Activated naive CD4-positive, alpha-beta T cell treated with Interleukin-2 at 50 U/mL for 16 hours (primary cell): ENCODE measurements at regions not wholly inside any gene's neighbourhood (a gene's known extent, or its start where the extent isn't known, plus 50 kb on each side); places are given as distances from the start of the nearest gene placed in this dataset.
"Not testable (repeated sequence)": the region's sequence is repeated elsewhere in the genome, so short reads cannot be mapped to it uniquely, and the experiment has no call there.

Experiments
- DNase-seq: peaks from one replicate; pipeline ENCODE4 v3.0.0-alpha.2; 2020

DNA sequence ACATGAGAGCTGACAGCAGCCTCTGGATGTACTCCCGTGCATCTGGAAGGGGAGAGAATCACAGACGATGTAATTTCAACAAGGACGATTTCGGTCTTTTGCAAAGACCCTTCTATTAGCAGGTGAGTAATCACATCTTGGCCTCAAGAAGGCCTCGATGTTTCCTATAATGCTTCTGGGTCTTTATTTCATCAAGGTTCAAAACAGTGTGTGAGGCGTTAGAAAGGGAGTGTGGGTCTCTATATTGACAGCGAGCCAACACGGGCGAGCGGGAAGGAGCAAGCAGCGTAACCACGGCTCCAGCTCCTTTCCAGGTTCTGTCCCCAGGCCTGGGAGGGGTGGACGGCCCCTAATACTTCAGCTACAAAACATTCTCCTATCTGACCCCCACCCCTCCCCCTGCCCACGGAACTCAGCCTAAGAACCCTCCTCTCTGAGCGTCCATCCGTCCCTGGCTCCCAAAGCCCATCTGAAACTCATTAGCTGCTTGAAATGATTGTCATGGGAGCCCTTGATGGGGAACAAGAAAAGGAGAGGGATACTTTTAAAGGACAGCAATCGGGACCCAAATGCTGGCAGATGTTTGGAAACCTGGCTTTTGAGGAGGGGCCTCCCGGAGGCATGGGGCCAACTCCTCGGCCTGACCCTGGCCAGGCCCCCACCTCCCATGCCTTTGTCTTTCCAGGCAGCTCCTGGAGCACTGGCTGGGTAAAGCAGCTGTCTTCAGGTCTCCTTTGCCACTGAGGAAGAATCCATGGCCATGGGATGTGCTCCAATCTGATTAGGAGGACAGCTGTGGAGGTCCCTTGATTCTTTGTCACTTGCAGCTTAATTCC, 250.8 kb downstream of the FOXD2 start:
- DNase-seq: no peak

DNA sequence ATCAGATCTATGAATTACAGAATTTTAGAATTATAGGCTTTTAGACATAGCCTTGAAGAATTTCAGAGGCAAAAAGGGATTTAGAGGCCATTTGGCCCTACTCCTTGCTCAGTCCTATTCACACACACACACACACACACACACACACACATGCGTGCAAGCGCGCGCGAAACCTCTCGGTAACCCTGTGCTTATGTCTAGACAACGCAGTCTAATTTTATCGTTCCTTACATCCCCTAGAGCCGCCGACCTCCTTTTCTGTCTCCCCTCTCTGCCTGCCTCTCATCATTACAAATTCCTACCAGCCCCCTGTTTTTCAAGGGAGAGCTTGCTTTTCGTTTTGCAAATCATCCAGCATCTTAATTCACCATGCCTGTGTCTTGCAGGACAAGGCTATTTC, 252.1 kb downstream of the FOXD2 start:
- no peak for DNase-seq

DNA sequence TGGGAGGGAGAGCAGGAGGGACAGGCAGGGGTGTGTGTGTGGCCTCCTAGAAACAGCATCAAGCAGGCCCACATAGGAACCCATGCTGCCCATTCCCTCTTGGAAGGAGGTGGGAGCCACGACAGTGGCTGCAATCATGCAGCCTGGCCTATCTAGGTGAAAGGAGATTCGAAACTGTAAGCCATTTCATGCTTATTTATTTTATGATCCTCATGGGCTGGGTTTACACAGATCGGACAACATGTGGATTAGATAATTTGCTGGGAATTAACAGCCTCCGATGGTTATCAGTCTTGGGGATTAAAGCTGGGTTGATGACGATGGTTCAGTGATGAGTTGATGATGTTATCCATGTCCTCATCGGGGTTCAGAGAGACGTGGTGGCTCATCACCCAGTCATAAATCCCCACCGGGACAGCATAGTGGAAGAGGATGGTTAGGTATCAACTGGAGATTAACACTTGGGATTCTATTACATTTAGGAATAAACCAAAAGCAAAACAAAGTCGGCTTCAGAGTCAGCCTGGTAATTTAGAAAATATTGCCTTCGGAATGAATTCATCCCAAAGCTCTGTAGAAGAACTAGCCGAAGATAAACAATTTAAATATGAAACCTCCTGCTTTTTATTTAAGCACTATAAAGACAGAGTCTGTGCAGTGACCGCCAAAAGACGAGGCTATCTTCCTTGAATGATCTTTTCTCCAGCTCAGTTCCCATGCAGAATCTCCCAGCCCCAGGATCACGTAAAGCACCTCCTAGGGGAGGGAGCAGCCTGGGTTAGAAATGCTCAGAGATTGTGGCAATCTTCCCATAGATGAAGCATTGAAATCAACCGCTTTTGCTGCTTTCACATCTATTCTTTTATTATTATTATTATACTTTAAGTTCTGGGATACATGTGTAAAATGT, 252.8 kb downstream of the FOXD2 start:
- DNase-seq: no peak

DNA sequence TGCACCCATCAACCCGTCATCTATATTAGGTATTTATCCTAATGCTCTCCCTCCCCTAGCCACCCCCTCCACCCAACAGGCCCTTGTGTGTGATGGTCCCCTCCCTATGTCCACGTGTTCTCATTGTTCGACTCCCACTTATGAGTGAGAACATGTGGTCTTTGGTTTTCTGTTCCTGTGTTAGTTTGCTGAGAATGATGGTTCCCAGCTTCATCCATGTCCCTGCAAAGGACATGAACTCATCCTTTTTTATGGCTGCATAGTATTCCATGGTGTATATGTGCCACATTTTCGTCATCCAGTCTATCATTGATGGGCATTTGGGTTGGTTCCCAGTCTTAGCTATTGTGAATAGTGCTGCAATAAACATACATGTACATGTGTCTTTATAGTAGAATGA, 253.4 kb downstream of the FOXD2 start:
- DNase-seq: not testable (repeated sequence)

DNA sequence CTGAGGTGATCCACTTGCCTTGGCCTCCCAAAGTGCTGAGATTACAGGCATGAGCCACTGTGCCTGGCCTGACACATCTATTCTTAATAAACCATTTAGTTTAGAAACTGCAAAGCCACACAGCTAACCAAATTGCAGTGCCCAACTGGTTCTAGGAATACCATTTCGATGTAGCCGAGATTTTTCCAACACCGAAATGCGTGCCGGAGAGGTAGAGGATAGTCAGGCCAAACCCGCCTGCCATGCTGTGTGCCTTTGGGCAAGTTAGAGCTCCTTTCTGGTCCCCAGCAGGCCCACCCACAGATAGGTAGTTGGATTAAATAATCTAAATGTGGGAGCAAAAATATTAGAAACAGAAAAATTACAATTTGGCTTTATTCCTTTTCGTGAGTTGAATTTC, 254.4 kb downstream of the FOXD2 start:
- DNase-seq: no peak

DNA sequence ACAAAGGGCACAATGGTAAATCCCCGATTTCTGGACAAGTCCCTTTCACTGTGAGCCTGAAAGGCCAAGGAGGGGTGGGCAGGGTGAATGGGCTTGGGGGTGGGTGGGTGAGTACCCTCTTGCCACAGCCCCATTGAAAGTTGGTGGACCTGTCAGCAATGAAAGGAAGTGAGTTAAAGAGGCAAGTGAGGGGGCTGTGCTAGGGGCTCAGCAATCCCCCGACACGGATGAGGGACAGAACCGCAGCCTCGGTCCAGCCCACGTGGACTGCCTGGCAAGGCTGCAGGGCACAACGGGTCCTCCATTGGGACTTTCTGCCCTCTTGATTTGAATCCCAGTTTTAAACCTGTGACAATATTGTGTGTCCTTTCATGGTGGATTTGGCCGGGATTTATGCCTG, 255.3 kb downstream of the FOXD2 start:
- DNase-seq: no peak

DNA sequence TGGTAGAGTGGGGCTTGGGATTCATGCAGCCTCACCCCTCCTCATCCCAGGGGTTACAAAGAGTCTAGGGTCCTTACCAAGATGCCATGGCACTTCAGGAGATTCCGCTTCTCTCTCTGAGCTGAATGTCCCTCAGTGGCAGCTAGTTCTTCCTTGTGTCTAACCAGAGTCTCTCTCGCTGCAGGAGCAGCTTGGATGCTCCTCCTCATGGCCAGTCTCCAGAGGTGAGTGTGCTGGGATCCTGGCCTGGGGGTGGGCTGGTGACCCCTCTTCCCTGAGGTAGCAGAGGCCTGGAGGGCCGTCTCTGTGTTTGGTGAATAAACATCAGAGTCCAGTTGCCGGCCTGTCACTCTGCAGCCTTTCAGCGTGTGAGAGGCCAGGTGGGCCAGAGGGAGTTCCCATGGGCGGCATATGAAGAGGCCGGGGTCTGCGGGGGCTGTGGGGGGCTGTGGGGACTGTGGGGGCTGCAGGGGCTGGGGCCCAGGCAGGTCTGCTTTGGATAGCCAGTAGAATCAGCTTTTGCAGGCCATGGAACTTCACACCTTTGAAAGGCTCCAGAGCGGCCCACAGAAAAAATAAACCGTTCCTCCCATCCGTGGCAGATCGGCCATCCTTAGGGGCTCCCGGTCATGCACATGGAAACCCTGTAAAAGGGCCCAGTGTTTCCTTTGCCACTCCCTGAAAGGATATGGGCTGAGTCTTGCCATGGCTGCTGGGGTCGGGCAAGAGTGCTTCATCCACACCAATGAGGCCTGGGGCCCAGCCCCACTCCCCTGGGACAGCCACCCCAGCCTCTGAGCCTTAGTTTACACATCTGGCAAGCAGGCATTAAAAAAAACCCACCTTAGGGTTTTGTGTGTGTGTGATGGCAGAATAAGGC, 256.4 kb downstream of the FOXD2 start:
- no peak for DNase-seq

DNA sequence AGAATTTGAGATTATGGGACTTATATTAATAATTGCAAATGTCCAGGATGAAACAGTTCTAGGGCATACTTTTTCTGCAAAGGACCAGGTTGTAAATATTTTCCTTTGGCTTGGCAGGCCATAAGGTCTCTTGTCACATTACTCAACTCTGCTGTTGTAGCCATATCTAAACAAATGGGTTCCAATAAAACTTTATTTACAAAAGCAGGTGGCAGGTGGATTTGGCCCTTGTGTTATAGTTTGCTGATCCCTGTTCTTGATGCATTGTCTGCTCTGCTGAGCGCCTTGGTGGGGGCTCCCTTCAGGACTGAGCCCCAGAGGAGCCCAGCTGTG, 258.5 kb downstream of the FOXD2 start:
- DNase-seq: no peak

DNA sequence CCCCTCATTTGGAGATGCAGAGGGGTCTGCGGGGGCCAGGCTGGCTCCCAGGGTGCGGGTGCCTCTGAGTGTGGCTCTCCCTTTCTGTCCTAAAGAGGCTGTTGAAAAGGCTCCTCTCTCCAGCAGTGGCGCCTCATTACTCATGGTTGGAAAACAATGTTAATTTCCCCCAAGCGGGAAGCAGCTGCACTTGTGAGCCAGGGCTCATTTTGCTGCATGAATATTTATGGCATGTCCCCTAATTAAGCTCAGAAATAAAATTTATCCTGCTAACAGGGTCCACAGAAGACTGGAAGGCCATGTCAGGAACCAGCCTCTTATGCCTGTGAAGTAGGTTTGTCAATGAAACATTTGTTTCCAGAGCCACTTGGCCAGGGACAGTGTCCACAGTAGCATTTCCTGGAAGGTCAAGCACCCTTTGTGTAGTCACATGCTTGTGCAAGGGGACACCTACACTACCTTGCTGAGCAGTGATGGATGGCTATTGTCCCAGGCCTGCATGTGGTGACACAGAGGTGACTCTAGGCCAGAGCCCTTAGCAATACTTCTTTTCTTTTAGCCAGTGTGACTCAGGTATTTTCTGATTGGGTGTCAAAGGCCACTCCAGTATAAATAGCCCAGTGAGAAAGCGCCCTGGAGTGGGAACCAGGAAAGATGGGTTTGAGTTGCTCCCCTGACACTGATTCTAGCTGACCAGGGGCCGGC, 259.0 kb downstream of the FOXD2 start:
- no peak for DNase-seq

DNA sequence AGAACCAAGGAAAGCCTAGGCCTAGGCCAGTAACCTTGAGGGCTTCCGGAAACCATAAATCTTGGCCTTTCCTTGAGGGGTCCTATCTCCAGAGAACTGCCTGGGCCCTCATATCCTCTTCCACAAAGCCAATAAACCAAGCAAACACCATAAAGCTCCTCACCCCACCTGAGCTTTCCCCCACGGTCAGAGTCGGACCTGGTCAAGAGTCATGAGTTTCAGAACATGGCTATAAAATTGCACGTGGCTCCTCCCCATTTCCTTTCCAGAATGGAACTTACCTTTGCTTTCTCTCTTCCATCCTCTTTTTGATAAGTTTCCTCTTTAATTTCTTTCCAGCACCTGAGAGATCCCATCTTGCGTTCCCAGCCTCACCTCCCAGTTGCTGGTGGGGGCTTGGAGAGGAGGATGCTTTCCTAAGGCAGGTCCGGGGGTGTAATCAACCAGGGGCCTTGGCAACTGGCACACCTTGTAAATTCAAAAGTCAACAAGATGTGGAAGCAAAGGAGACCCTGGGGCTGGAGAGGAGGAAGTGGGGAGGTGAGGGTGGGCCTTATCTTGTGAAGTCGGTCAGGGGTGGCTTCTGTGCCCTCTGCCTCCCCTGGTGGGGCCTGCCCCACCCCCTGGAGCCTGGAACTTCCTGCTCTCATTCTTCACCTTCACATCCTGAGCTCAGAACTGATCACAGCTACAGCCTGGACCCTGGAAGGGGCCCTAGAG, 259.9 kb downstream of the FOXD2 start:
- DNase-seq: no peak

DNA sequence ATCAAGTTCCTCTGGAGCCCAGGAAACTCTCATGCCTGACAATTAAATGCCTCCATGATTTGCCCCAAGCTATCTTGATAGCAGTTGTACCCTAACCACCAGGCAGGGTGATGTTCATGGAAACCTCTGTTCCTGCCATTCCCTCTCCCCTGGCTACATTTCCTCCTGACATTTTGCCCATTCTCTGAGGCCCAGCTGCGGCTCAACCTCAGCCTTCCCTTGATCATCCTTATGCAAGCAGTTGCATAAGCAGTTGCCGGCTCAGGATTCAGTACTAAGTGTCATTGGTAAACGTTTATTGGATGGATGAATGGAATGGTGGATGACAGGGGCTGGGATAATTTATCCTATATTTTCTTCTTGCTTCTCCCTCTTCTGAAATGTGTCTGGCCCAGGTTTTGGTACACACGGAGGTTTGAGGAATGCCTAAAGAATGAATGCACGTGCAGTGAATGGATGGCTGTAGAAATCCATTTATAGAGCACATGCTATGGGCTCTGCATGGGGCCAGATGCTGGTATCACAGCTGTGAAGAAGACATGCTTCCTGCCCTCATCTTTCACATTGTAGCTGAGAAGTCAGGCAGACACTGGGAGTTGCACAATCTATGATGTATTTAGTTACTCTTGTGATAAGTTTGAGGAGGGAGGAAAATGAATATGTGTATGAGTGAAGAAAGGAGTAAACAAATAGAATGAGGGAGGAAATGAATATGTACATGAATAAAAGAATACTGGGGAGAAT, 261.8 kb downstream of the FOXD2 start:
- no peak for DNase-seq

DNA sequence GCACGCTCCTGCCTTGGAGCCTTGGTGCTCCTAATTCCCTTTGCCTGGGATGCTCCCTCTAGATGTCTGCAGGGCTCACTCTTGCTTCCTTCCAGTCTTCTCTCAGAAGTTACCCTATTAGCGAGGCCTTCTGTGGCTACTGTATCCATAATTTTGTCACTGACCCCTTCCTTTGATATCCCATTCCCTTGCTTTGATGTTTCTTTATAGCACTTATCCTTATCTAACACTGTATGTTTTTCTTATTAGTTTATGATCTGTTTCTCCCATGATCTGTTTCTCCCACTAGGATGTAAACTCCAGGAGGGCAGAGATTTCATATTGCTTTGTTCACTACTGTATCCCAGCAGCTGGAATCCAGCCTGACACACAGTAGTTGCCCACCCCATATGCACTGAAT, 263.4 kb downstream of the FOXD2 start:
- DNase-seq: no peak

DNA sequence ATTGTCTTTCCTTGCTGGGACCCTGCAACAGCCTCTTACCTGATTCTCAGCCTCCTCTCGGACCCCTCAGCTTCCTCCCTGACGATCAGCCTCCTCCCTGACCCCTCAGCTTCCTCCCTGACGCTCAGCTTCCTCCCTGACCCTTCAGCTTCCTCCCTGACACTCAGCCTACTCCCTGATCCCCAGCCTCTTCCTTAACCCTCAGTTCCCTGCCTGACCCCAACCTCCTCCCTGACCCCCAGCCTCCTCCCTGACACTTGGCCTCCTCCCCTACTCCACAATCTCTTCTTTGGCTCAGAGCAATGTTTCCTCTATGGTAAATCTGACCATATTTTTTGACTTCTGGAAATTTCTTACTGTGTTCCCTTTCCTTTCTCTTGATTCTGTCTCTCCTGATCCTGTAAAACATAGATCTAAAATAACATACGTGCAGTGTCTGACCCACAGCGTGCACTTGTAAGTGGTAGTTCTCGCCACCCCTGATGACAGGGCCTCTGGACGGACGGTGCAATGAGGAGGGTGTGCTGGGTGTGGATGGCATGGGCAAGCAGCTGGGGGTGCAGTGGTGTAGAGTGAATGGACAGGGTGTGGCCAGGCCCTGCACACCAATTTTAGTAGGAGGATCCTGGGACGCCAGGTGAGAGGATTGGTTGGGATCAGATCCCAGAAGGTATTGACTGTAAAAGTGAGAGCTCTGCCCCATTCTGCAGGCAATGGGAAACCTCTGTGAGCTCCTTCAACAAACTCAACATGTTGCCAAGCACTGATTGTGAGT, 264.1 kb downstream of the FOXD2 start:
- DNase-seq: no peak

DNA sequence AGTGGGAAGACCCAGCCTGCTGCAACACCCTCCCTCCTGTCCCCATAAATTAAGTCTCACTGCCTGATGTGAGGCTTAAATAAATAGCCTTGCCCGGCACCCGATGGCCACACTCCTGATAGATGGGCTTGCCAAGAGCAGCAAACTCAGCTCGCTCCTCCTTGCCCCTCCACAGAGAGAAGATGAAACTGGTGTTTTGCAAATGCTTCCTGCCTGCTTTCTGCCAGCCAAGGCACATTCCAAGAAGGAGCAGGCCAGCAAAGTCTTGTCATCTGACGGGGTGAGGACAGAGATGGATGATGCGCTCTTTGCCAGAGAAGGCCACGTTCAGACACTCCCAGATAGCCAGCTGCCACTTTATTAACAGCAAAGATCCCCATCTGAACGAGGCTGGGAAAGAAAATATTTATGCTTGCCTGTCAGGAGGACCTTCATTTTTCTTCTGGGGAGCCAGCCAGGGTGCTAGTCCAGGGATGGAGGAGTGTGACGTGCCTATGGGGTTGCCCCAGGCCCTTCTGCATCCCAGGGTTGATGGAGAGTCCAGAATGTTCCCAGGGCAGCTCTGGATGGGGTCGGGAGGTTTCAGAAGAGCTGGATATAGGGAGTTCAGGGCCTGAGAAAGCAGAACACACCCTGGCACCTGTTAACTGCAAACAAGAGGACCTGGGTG, 265.4 kb downstream of the FOXD2 start:
- DNase-seq: no peak

DNA sequence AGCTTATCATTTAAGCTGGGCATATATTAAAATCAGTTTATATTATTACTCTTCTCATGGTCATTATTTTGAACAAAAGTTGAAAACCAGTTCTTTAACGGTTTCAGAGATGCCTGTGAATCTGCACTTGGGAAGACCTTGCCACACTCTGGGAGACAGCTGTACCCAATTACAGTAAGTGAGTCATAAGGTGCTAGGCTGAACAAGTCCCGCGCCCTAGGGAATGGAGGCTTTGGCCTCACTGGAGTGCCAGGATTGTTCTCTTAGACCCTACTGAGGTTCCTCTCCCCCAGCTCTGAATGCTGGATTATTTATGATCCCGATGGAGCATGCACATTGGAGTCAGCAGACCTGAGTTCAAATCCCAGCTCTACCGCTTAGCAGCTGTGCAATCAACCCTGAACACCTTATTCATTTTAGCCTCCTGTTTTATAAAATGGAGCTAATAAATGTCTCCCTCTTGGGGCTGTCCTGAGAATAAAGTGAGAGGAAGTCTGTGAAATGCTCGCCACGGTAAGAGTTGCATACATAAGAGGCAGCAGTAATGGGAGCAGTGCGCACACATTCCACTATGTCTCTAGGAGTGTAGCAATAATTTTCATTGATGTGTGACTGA, 266.2 kb downstream of the FOXD2 start:
- DNase-seq: no peak

DNA sequence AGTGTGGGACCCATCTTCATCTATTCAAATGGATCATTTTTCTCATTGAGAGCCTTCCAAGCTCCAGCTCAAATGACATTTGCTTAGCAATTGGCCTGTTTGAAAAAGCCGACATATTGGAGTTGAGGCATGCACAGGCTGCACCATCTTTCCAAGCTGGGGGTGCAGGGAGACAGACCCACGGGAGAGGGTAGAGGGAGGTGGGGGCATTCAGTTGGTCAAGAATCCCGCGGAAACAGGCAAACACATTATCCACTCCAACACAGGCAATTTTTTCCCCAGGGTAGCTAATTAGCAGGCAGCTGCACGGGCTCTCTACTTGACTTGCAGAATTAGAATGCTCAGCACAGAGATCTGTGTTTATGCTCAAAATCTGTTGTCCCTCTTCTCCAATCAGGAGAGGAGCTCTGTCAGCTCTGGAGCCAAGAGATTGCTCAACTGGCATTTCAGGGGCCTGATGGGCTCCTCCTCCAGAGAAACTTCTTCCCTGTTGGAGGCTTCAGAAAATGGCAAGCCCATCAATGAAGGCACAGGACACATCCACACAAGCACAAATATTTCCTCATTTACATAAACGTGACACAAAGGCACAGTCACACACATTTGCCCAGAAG, 267.8 kb downstream of the FOXD2 start:
- DNase-seq: no peak

DNA sequence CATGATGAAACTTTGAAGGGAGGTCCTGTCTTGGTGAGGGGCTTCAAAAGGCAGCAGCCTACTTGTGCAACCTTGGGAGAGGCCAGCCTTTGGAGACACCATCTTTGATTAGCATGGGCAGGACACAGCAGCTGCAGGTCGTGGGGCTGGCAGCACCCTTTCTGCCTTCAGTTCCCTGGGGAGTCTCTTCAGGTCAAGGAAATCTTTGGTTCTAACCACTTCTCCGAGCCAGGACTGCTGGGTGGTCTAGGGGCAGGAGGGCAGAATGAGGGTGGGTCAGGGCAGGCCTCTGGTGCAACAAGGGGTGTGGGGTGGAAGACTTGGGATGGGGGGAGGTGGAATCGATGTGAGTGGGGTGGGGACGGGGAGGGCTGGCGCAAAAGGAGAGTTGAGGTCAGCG, 269.7 kb downstream of the FOXD2 start:
- DNase-seq: no peak

DNA sequence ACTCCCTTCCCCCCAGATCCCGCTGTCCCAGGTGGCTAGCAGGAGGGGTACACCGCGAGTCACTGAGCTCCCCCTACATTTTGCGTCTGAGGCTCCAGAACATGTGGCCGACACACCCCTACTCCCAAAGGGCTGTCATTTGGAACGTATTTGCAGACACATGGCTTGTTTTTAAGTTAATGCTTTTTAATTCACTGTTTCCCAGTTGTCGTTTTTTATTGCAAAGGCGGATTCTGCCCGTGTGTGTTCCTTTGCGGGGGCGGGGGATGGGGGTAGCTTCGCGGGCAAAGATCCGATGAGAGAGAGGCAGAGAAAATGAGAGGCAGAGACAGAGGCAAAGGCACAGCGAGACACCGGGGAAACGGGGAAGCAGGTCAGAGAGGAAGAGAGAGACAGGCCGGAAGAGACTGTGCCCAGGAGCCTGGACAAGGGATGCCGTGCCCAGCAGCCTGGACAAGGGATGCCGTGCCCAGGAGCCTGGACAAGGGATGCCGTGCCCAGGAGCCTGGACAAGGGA, 270.2 kb downstream of the FOXD2 start:
- no peak for DNase-seq

DNA sequence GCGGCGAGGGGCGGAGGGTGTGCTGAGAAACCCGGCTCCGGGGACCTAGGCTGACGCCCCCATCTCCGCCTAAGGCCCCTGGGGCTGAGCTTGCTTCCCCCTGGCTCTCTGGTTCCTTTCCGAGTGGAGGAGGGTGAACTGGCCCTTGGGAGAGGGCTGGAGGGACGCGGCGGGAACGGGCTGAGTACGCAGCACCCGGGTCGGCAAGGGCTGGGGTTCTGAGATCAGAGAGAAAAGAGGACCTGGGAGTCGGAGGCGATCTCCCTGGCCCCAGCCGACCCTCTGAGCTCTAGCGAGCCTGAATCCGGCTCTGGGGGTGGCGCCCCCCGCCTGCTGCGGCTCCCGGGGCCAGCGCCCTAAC, 270.8 kb downstream of the FOXD2 start:
- DNase-seq: no peak
